HG03159 (cell line): ENCODE measurements at regions not wholly inside any gene's neighbourhood (a gene's known extent, or its start where the extent isn't known, plus 50 kb on each side); places are given as distances from the start of the nearest gene placed in this dataset.
"Not testable (repeated sequence)": the region's sequence is repeated elsewhere in the genome, so short reads cannot be mapped to it uniquely, and the experiment has no call there.

Experiments
- ATAC-seq: cut with Tn5 transposase; IDR thresholded peaks from one replicate; pipeline ENCODE4 v1.9.1; 2021; ENCODE audit warnings: mild to moderate bottlenecking, moderate library complexity; ENCODE audit not compliant: unreplicated experiment

GRCh38 chr5:125433457-125433856 is 687.0 kb upstream of the ZNF608 start:
- ATAC-seq: no peak

- no peak for ATAC-seq
Measured at GRCh38 chr5:125439243-125439642, 692.8 kb upstream of the ZNF608 start.

GRCh38 chr5:125440905-125441304 is 694.5 kb upstream of the ZNF608 start:
- ATAC-seq: no peak

- ATAC-seq: no peak
Measured at GRCh38 chr5:125446986-125447385, 700.5 kb upstream of the ZNF608 start.

- ATAC-seq: no peak
Measured at GRCh38 chr5:125450771-125451170, 704.3 kb upstream of the ZNF608 start.

GRCh38 chr5:125451622-125452021 is 705.2 kb upstream of the ZNF608 start:
- ATAC-seq: no peak

- ATAC-seq: no peak
Measured at GRCh38 chr5:125452991-125453390, 706.6 kb upstream of the ZNF608 start.

- no peak for ATAC-seq
Measured at GRCh38 chr5:125455041-125455440, 708.6 kb upstream of the ZNF608 start.

- ATAC-seq: not testable (repeated sequence)
Measured at GRCh38 chr5:125456005-125456404, 709.6 kb upstream of the ZNF608 start.

- no peak for ATAC-seq
Measured at GRCh38 chr5:125457617-125458016, 711.2 kb upstream of the ZNF608 start.

GRCh38 chr5:125458949-125459348 is 712.5 kb upstream of the ZNF608 start:
- not testable (repeated sequence) for ATAC-seq

GRCh38 chr5:125461641-125462072 is 715.2 kb upstream of the ZNF608 start:
- no peak for ATAC-seq

GRCh38 chr5:125463466-125464092 is 717.1 kb upstream of the ZNF608 start:
- ATAC-seq: no peak

GRCh38 chr5:125464847-125465432 is 718.5 kb upstream of the ZNF608 start:
- no peak for ATAC-seq

GRCh38 chr5:125465703-125466102 is 719.3 kb upstream of the ZNF608 start:
- no peak for ATAC-seq

GRCh38 chr5:125467222-125467621 is 720.8 kb upstream of the ZNF608 start:
- no peak for ATAC-seq

- no peak for ATAC-seq
Measured at GRCh38 chr5:125470280-125470902, 724.0 kb upstream of the ZNF608 start.

GRCh38 chr5:125476901-125477585 is 730.6 kb upstream of the ZNF608 start:
- ATAC-seq: no peak

GRCh38 chr5:125477586-125477975 is 731.1 kb upstream of the ZNF608 start:
- ATAC-seq: no peak

- ATAC-seq: no peak
Measured at GRCh38 chr5:125478599-125478998, 732.2 kb upstream of the ZNF608 start.

- no peak for ATAC-seq
Measured at GRCh38 chr5:125480911-125481310, 734.5 kb upstream of the ZNF608 start.
